ENCODE measurements at regions not wholly inside any gene's neighbourhood (a gene's known extent, or its start where the extent isn't known, plus 50 kb on each side); places are given as distances from the start of the nearest gene placed in this dataset.

- H3K4me1 ChIP-seq (ENCODE audit: control insufficient read depth in 5 of 5, insufficient read depth in 5 of 5, low read length in 5 of 5): no peaks in the 10 kb centered on the region
- H3K9me3 ChIP-seq (ENCODE audit: control insufficient read depth in 5 of 5, low read length in 5 of 5): no peaks in the 10 kb centered on the region
- no peaks in the 10 kb centered on the region for H3K27me3 ChIP-seq (ENCODE audit: control insufficient read depth in 5 of 5, insufficient read depth in 4 of 5, low read length in 5 of 5)
- H3K27ac ChIP-seq (ENCODE audit: low read depth, low read length): no peak overlapping the region
- no peak overlapping the region for H3K4me3 ChIP-seq (ENCODE audit: low read depth in 1 of 5, low read length in 5 of 5)
- H3K9ac ChIP-seq (ENCODE audit: low read length in 5 of 5): no peak overlapping the region
- no peaks in the 10 kb centered on the region for H3K36me3 ChIP-seq (ENCODE audit: control insufficient read depth in 5 of 5, insufficient read depth in 5 of 5, low read length in 5 of 5)
Measured at GRCh38 chr5:128895122-128895521, 70.2 kb upstream of the SLC27A6 start.

DNA sequence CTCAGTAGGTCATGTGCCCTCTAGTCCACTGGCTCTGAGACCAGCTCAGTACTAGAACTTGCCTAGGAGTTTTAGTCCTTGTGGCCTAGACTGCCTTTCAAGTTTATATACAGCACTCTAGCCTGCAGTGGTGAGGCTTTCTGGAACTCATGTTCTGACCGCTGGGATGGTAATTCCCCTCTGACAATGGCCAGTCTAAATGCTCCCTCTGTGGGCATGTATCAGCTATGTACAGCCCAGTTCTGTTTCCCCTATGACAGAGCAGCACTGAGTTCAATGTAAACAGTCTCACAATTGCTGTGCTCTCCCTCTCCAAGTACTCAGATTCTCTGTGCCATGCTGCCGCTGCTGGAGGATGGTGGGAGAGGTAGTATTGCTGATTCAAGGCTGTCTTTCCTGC is 68.6 kb upstream of the SLC27A6 start:
- H3K4me3 ChIP-seq (ENCODE audit: low read depth in 1 of 5, low read length in 5 of 5): no peak overlapping the region
- no peaks in the 10 kb centered on the region for H3K36me3 ChIP-seq (ENCODE audit: control insufficient read depth in 5 of 5, insufficient read depth in 5 of 5, low read length in 5 of 5)
- H3K9me3 ChIP-seq (ENCODE audit: control insufficient read depth in 5 of 5, low read length in 5 of 5): no peaks in the 10 kb centered on the region
- no peak overlapping the region for H3K27ac ChIP-seq (ENCODE audit: low read depth, low read length)
- H3K4me1 ChIP-seq (ENCODE audit: control insufficient read depth in 5 of 5, insufficient read depth in 5 of 5, low read length in 5 of 5): no peaks in the 10 kb centered on the region
- H3K9ac ChIP-seq (ENCODE audit: low read length in 5 of 5): no peak overlapping the region
- H3K27me3 ChIP-seq (ENCODE audit: control insufficient read depth in 5 of 5, insufficient read depth in 4 of 5, low read length in 5 of 5): peaks cover 0 to 3% (median 0%) of the 10 kb centered on the region in 5 donors

- Histone ChIP-seq H3K27ac (ENCODE audit: low read depth, low read length) (no peak overlapping the region), H3K4me1 (ENCODE audit: control insufficient read depth in 5 of 5, insufficient read depth in 5 of 5, low read length in 5 of 5) (peaks cover 0 to 7% (median 0%) of the 10 kb centered on the region in 5 donors), H3K27me3 (ENCODE audit: control insufficient read depth in 5 of 5, insufficient read depth in 4 of 5, low read length in 5 of 5) (peaks cover 0 to 3% (median 0%) of the 10 kb centered on the region in 5 donors), H3K9me3 (ENCODE audit: control insufficient read depth in 5 of 5, low read length in 5 of 5) (no peaks in the 10 kb centered on the region), H3K4me3 (ENCODE audit: low read depth in 1 of 5, low read length in 5 of 5) (no peak overlapping the region), H3K9ac (ENCODE audit: low read length in 5 of 5) (no peak overlapping the region), H3K36me3 (ENCODE audit: control insufficient read depth in 5 of 5, insufficient read depth in 5 of 5, low read length in 5 of 5) (no peaks in the 10 kb centered on the region)
Measured at GRCh38 chr5:128903550-128903949, 61.7 kb upstream of the SLC27A6 start.

DNA sequence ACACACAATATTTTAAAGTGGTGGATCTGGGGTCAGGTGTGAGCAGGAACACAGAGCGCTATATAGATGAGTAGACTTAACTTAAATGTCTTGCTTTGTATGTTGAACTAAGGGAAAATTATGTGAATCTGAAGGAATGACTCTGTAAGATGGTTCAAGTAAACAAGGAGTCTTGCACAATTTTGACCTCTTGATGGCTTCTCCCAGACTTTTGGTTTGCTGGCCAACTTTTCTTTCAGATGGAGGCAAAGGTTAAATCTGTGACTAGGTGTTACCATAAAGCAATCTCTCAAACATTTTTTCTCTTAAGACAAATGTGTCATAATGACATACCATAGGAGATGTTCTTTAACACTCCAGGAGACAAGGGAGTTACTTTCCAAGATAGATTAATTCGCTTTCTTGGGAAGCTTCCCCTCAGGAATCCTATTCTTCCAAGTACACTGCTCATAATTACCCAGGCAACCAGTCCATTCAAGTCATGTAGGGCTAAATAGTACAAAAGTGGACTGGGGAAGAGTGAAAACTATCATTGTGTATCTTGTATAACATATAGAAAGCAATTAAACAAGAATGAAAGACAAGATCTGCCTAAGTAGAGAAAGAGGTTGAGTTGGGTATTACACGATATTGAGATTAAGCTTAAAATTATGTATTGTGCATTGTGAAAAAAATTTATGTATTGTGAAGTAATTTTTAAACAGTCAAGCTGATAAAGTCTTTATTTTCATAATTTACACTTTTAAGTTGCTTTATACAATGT is 60.3 kb upstream of the SLC27A6 start:
- H3K27me3 ChIP-seq (ENCODE audit: control insufficient read depth in 5 of 5, insufficient read depth in 4 of 5, low read length in 5 of 5): peaks cover 0 to 3% (median 0%) of the 10 kb centered on the region in 5 donors
- H3K9ac ChIP-seq (ENCODE audit: low read length in 5 of 5): no peak overlapping the region
- no peaks in the 10 kb centered on the region for H3K9me3 ChIP-seq (ENCODE audit: control insufficient read depth in 5 of 5, low read length in 5 of 5)
- no peak overlapping the region for H3K27ac ChIP-seq (ENCODE audit: low read depth, low read length)
- H3K4me1 ChIP-seq (ENCODE audit: control insufficient read depth in 5 of 5, insufficient read depth in 5 of 5, low read length in 5 of 5): peaks cover 0 to 7% (median 0%) of the 10 kb centered on the region in 5 donors
- H3K36me3 ChIP-seq (ENCODE audit: control insufficient read depth in 5 of 5, insufficient read depth in 5 of 5, low read length in 5 of 5): no peaks in the 10 kb centered on the region
- no peak overlapping the region for H3K4me3 ChIP-seq (ENCODE audit: low read depth in 1 of 5, low read length in 5 of 5)

DNA sequence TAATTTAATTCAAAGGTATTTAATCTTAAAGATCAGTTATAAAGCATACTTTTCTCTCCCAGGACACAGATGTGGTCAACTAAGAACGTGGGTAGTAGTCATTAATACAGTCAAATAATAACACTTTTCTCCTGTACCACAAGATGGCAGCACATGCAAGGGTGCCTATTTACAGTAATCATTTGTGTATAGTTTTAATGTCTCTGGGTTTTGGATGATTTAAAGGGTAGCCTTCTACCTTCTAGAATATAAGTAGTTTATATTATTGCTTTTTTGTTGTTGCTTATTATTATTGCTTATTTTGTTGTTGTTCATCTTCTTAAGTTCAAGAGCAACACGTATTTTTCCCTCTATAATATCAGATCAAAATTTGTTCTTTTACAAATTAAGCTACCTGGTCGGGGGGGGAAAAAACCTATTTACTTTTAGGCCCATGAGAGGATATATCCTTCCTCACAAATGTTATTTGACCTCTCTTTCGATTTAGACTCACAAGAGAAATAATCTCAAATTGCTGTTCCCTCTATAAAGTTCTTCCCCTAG is 59.6 kb upstream of the SLC27A6 start:
- Histone ChIP-seq H3K9ac (ENCODE audit: low read length in 5 of 5) (no peak overlapping the region), H3K27ac (ENCODE audit: low read depth, low read length) (no peak overlapping the region), H3K4me1 (ENCODE audit: control insufficient read depth in 5 of 5, insufficient read depth in 5 of 5, low read length in 5 of 5) (peaks cover 0 to 7% (median 0%) of the 10 kb centered on the region in 5 donors), H3K27me3 (ENCODE audit: control insufficient read depth in 5 of 5, insufficient read depth in 4 of 5, low read length in 5 of 5) (peaks cover 0 to 3% (median 0%) of the 10 kb centered on the region in 5 donors), H3K4me3 (ENCODE audit: low read depth in 1 of 5, low read length in 5 of 5) (no peak overlapping the region), H3K36me3 (ENCODE audit: control insufficient read depth in 5 of 5, insufficient read depth in 5 of 5, low read length in 5 of 5) (no peaks in the 10 kb centered on the region), H3K9me3 (ENCODE audit: control insufficient read depth in 5 of 5, low read length in 5 of 5) (no peaks in the 10 kb centered on the region)

DNA sequence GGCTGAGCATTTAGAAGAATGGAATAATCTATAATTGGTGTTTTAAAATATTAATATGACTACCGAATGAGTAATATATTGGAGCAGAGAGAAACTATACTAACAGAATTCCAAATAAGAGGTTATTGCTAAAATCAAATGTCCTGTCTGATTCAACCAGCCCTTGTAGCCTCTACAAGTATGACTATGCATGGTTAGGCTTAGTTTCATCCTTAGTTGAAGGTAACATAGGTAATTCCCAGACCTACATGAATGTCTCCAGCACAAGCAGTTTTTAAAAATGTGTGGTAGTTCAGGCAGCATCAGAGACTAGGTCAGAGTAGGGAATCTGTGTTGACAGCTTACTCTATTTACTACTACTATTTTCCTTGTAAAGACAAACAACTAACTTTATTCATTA is 51.7 kb upstream of the SLC27A6 start:
- H3K27me3 ChIP-seq (ENCODE audit: control insufficient read depth in 5 of 5, insufficient read depth in 4 of 5, low read length in 5 of 5): no peaks in the 10 kb centered on the region
- H3K4me1 ChIP-seq (ENCODE audit: control insufficient read depth in 5 of 5, insufficient read depth in 5 of 5, low read length in 5 of 5): no peaks in the 10 kb centered on the region
- no peak overlapping the region for H3K9ac ChIP-seq (ENCODE audit: low read length in 5 of 5)
- no peaks in the 10 kb centered on the region for H3K36me3 ChIP-seq (ENCODE audit: control insufficient read depth in 5 of 5, insufficient read depth in 5 of 5, low read length in 5 of 5)
- peaks cover 0 to 3% (median 0%) of the 10 kb centered on the region in 5 donors for H3K9me3 ChIP-seq (ENCODE audit: control insufficient read depth in 5 of 5, low read length in 5 of 5)
- no peak overlapping the region for H3K4me3 ChIP-seq (ENCODE audit: low read depth in 1 of 5, low read length in 5 of 5)
- H3K27ac ChIP-seq (ENCODE audit: low read depth, low read length): no peak overlapping the region
